H1 (cell line): ENCODE measurements at regions not wholly inside any gene's neighbourhood (a gene's known extent, or its start where the extent isn't known, plus 50 kb on each side); places are given as distances from the start of the nearest gene placed in this dataset.

Experiments
- CTCF ChIA-PET: fragments of 300-600 bp; sonication (Branson Sonifier 250); formaldehyde crosslinking; loops from one replicate; lab custom pipeline; 2021; ENCODE audit not compliant: partially characterized antibody; lab: Charles Lee
- POLR2A ChIA-PET: fragments of 300-600 bp; sonication (Branson Sonifier 250); formaldehyde crosslinking; loops from one replicate; lab custom pipeline; 2021; ENCODE audit warnings: inconsistent platforms; ENCODE audit not compliant: partially characterized antibody; lab: Charles Lee
- DNase-seq, 2 experiments: peaks; one replicate each; pipeline versions ENCODE4 v3.0.0 to v3.0.0-alpha.2; 2010 to 2022; ENCODE audit warnings: low spot score in 2 of 2, low read depth in 1 of 2, mixed read lengths in 1 of 2
- FAIRE-seq: peaks from 2 replicates; lab custom pipeline; 2011; peaks lifted over from hg19 to GRCh38; lab: Jason Lieb, UNC
- H2AFZ ChIP-seq: 2 replicates; pipeline ENCODE4 v1.8.1; 2012; ENCODE audit warnings: low read length, inconsistent platforms
- H2AK5ac ChIP-seq: 2 replicates; pipeline ENCODE4 v1.6.1; 2013; ENCODE audit warnings: low read depth, low read length
- H2BK120ac ChIP-seq: replicated peaks from 2 replicates; pipeline ENCODE3; 2013; ENCODE audit warnings: low read depth, low read length, inconsistent platforms
- H2BK12ac ChIP-seq: 2 replicates; pipeline ENCODE4 v1.6.1; 2013; ENCODE audit warnings: low read depth, low read length
- H2BK15ac ChIP-seq: 2 replicates; pipeline ENCODE4 v1.6.1; 2013; ENCODE audit warnings: low read length
- H2BK20ac ChIP-seq: 2 replicates; pipeline ENCODE4 v1.6.1; 2013; ENCODE audit warnings: low read length
- H2BK5ac ChIP-seq: 2 replicates; pipeline ENCODE4 v1.6.1; 2013; ENCODE audit warnings: low read depth, low read length
- H3K14ac ChIP-seq: 2 replicates; pipeline ENCODE4 v1.6.1; 2013; ENCODE audit warnings: inconsistent platforms; ENCODE audit not compliant: insufficient read length
- H3K18ac ChIP-seq: 2 replicates; pipeline ENCODE4 v1.6.1; 2013; ENCODE audit warnings: low read length; ENCODE audit errors: extremely low read depth
- H3K23ac ChIP-seq: 2 replicates; pipeline ENCODE4 v1.6.1; 2013; ENCODE audit warnings: inconsistent platforms; ENCODE audit not compliant: insufficient read length
- H3K23me2 ChIP-seq: 2 replicates; pipeline ENCODE4 v1.6.1; 2013; ENCODE audit warnings: low read depth, low read length
- H3K27ac ChIP-seq: 2 replicates; pipeline ENCODE4 v1.6.1; 2011; ENCODE audit warnings: low read depth, low read length, inconsistent platforms
- H3K27me3 ChIP-seq, 4 experiments: replicated peaks in 1 of 4; 1 replicate in 1 of 4; 2 replicates in 3 of 4; pipeline versions ENCODE4 v1.6.1 to v1.8.1; 2011 to 2013; ENCODE audit warnings: low read length in 3 of 4, mild to moderate bottlenecking in 3 of 4, inconsistent platforms in 2 of 4, mixed read lengths in 2 of 4, moderate library complexity in 1 of 4; ENCODE audit not compliant: control insufficient read depth in 3 of 4, insufficient read depth in 3 of 4; ENCODE audit errors: extremely low read depth in 1 of 4
- H3K36me3 ChIP-seq, 4 experiments: 2 replicates each; pipeline versions ENCODE4 v1.6.1 to v1.8.1; 2011 to 2013; ENCODE audit warnings: mild to moderate bottlenecking in 4 of 4, low read length in 3 of 4, moderate library complexity in 2 of 4, control low read depth in 1 of 4, inconsistent platforms in 1 of 4; ENCODE audit not compliant: insufficient read depth in 4 of 4, control insufficient read depth in 2 of 4
- H3K4ac ChIP-seq: replicated peaks from 2 replicates; pipeline ENCODE3; 2013; ENCODE audit warnings: low read length, low read depth, mixed read lengths, inconsistent platforms; ENCODE audit not compliant: insufficient read length
- H3K4me1 ChIP-seq, 4 experiments: replicated peaks in 1 of 4; 1 replicate in 1 of 4; 2 replicates in 3 of 4; pipeline versions ENCODE4 v1.6.1 to v1.8.1; 2011 to 2013; ENCODE audit warnings: low read length in 3 of 4, inconsistent platforms in 2 of 4, mixed read lengths in 1 of 4; ENCODE audit not compliant: insufficient read depth in 4 of 4, control insufficient read depth in 3 of 4
- H3K4me2 ChIP-seq, 2 experiments: 2 replicates each; pipeline versions ENCODE4 v1.6.1 to v1.8.1; 2011 to 2013; ENCODE audit warnings: low read depth in 2 of 2, low read length in 2 of 2, control low read depth in 1 of 2, inconsistent platforms in 1 of 2, mild to moderate bottlenecking in 1 of 2; ENCODE audit not compliant: insufficient read depth in 1 of 2
- H3K4me3 ChIP-seq, 4 experiments: fragments of 200-600, 300-600 bp in 1 of 4; sonication (generic), shearing (Covaris generic), sonication (Bioruptor Twin) in 1 of 4; 2 replicates each; pipeline versions ENCODE4 v1.5.1 to v1.8.1; 2011 to 2016; ENCODE audit warnings: low read length in 4 of 4, low read depth in 3 of 4, control low read depth in 2 of 4, inconsistent platforms in 2 of 4, mild to moderate bottlenecking in 2 of 4, mixed read lengths in 1 of 4, moderate library complexity in 1 of 4; ENCODE audit not compliant: insufficient read depth in 2 of 4; ENCODE audit errors: extremely low read depth in 1 of 4
- H3K56ac ChIP-seq: replicated peaks from 2 replicates; pipeline ENCODE3; 2013; ENCODE audit warnings: low read depth, mild to moderate bottlenecking, mixed read lengths, low read length, inconsistent platforms; ENCODE audit not compliant: insufficient read length
- H3K79me1 ChIP-seq: 2 replicates; pipeline ENCODE4 v1.6.1; 2013; ENCODE audit warnings: low read depth, low read length, control low read depth
- H3K79me2 ChIP-seq, 2 experiments: 2 replicates each; pipeline versions ENCODE4 v1.6.1 to v1.8.1; 2012 to 2013; ENCODE audit warnings: low read length in 2 of 2, mild to moderate bottlenecking in 2 of 2, inconsistent platforms in 1 of 2; ENCODE audit not compliant: insufficient read depth in 2 of 2, control insufficient read depth in 1 of 2
- H3K9ac ChIP-seq, 4 experiments: replicated peaks in 1 of 4; 1 replicate in 1 of 4; 2 replicates in 3 of 4; pipeline versions ENCODE4 v1.6.1 to v1.8.1; 2011 to 2013; ENCODE audit warnings: low read depth in 3 of 4, low read length in 3 of 4, control low read depth in 2 of 4, mild to moderate bottlenecking in 2 of 4, moderate library complexity in 2 of 4, inconsistent platforms in 1 of 4; ENCODE audit errors: extremely low read depth in 1 of 4
- H3K9me3 ChIP-seq, 2 experiments: 2 replicates each; pipeline versions ENCODE4 v1.6.1 to v1.8.1; 2012 to 2013; ENCODE audit warnings: mild to moderate bottlenecking in 2 of 2, moderate library complexity in 2 of 2, control low read depth in 1 of 2, inconsistent platforms in 1 of 2, low read depth in 1 of 2, low read length in 1 of 2, mixed read lengths in 1 of 2; ENCODE audit not compliant: insufficient read depth in 2 of 2
- H4K20me1 ChIP-seq, 2 experiments: replicated peaks in 1 of 2; 2 replicates each; pipeline versions ENCODE3 to v1.8.1; 2011 to 2013; ENCODE audit warnings: inconsistent platforms in 2 of 2, low read length in 2 of 2, mild to moderate bottlenecking in 1 of 2; ENCODE audit not compliant: insufficient read depth in 2 of 2, control insufficient read depth in 1 of 2
- H4K5ac ChIP-seq: 2 replicates; pipeline ENCODE4 v1.6.1; 2013; ENCODE audit warnings: low read length, low read depth, mixed read lengths, inconsistent platforms; ENCODE audit not compliant: insufficient read length
- H4K8ac ChIP-seq: 2 replicates; pipeline ENCODE4 v1.8.0; 2013; ENCODE audit warnings: mild to moderate bottlenecking, moderate library complexity, low read length, inconsistent platforms; ENCODE audit not compliant: insufficient read depth; ENCODE audit errors: extremely low read depth
- H4K91ac ChIP-seq: replicated peaks from 2 replicates; pipeline ENCODE3; 2013; ENCODE audit warnings: low read length, mixed read lengths, inconsistent platforms; ENCODE audit not compliant: insufficient read length
- ATF2 ChIP-seq: IDR thresholded peaks from 2 replicates; pipeline ENCODE4 v1.6.1; 2012; ENCODE audit warnings: low read length, inconsistent platforms
- CBX5 ChIP-seq: fragments of 300-800, 300-1000 bp; sonication (generic); IDR thresholded peaks from 2 replicates; pipeline ENCODE4 v1.7.1; 2016; ENCODE audit warnings: antibody characterized with exemption, low read length, low read depth
- CBX8 ChIP-seq: fragments of 300-800, 300-1000 bp; sonication (generic); IDR thresholded peaks from 2 replicates; pipeline ENCODE4 v1.7.1; 2016; ENCODE audit warnings: low read depth, low read length, borderline replicate concordance
- CHD2 ChIP-seq: IDR thresholded peaks from 2 replicates; pipeline ENCODE4 v1.6.1; 2012; ENCODE audit warnings: low read length, improper control_type of control experiment
- EP300 ChIP-seq, 2 experiments: IDR thresholded peaks; 1 replicate in 1 of 2; 2 replicates in 1 of 2; pipeline ENCODE4 v1.6.1; 2011 to 2012; ENCODE audit warnings: low read depth in 2 of 2, low read length in 2 of 2, mild to moderate bottlenecking in 2 of 2, borderline replicate concordance in 1 of 2, inconsistent platforms in 1 of 2, moderate library complexity in 1 of 2
- RAD21 ChIP-seq, 2 experiments: IDR thresholded peaks in 1 of 2; conservative IDR thresholded peaks in 1 of 2; 2 replicates each; pipeline ENCODE4 v1.6.1; 2011; ENCODE audit warnings: low read depth in 2 of 2, low read length in 2 of 2, improper control_type of control experiment in 1 of 2, inconsistent platforms in 1 of 2, mild to moderate bottlenecking in 1 of 2, moderate library complexity in 1 of 2
- SP4 ChIP-seq: IDR thresholded peaks from 2 replicates; pipeline ENCODE4 v1.6.1; 2012; ENCODE audit warnings: low read length, inconsistent platforms
- USF2 ChIP-seq: IDR thresholded peaks from 2 replicates; pipeline ENCODE4 v1.6.1; 2011; ENCODE audit warnings: low read length, improper control_type of control experiment
- WGBS, 2 experiments: shearing (Covaris generic) in 1 of 2; methylation state at CpG; one replicate each; pipeline versions ENCODE4 v1.1.6 to v1.1.7; 2013 to 2015; ENCODE audit warnings: low lambda C conversion rate in 2 of 2, mixed read lengths in 2 of 2, inconsistent platforms in 1 of 2, low coverage in 1 of 2, missing lambda C conversion rate in 1 of 2; ENCODE audit not compliant: insufficient replicate concordance in 2 of 2, insufficient coverage in 1 of 2, insufficient read length in 1 of 2; ENCODE audit errors: extremely low coverage in 1 of 2, missing lambda C conversion rate in 1 of 2; 5-methylcytosine and 5-hydroxymethylcytosine counted together

GRCh38 chr2:156935616-156936015 is 321.9 kb upstream of the GALNT5 start:
- Histone ChIP-seq H2AFZ (no peak overlapping the region), H3K36me3 (no peaks in the 10 kb centered on the region), H3K9me3 (no peaks in the 10 kb centered on the region), H3K4me2 (no peak overlapping the region), H3K14ac (no peak overlapping the region), H4K20me1 (no peaks in the 10 kb centered on the region), H4K91ac (no peak overlapping the region), H2BK12ac (no peak overlapping the region), H2BK5ac (no peak overlapping the region), H3K23ac (no peak overlapping the region), H4K5ac (no peak overlapping the region), H3K79me2 (no peaks in the 10 kb centered on the region), H3K79me1 (no peaks in the 10 kb centered on the region), H2BK120ac (no peak overlapping the region), H3K23me2 (no peaks in the 10 kb centered on the region), H3K27me3 (no peaks in the 10 kb centered on the region), H2AK5ac (no peak overlapping the region), H3K9ac (no peak overlapping the region), H3K27ac (no peak overlapping the region), H3K18ac (no peak overlapping the region), H2BK15ac (no peak overlapping the region), H3K4me1 (no peaks in the 10 kb centered on the region), H3K4ac (no peak overlapping the region), H2BK20ac (no peak overlapping the region), H3K4me3 (no peak overlapping the region), H4K8ac (no peak overlapping the region), H3K56ac (no peak overlapping the region)
- TF ChIP-seq CBX5 (no peak), ATF2 (no peak), CBX8 (no peak), USF2 (no peak), CHD2 (no peak), EP300 (IDR thresholded peaks at IDR 0.05; ENCODE audit: borderline replicate concordance in 1 of 2, low read depth in 2 of 2, low read length in 2 of 2) (no peak), RAD21 (IDR thresholded peaks at IDR 0.05 in 1 of 2, conservative IDR thresholded peaks at IDR 0.05 in 1 of 2; ENCODE audit: low read depth in 2 of 2, low read length in 2 of 2) (no peak), SP4 (no peak)
- 89% methylated on average over 5 of the region's 5 CpGs; no CpG with 5 or more reads in 1 of the 2 experiments for WGBS, 2 experiments
- ChIA-PET CTCF (no interaction called here), POLR2A (no interaction called here)
- FAIRE-seq (no peak), DNase-seq (no peak)
